Liver (tissue), 3 donors: ENCODE measurements at regions not wholly inside any gene's neighbourhood (a gene's known extent, or its start where the extent isn't known, plus 50 kb on each side); places are given as distances from the start of the nearest gene placed in this dataset.

Experiments used
- CTCF ChIP-seq: fragments of 150-350 bp; IDR thresholded peaks from 2 replicates; pipeline ENCODE4 v1.5.1; 2017; ENCODE audit warnings: improper control_type of control experiment, low read depth, low read length; ENCODE audit not compliant: missing input control
- HNF4G ChIP-seq: IDR thresholded peaks from 2 replicates; pipeline ENCODE4 v1.6.1; 2016; ENCODE audit warnings: antibody characterized with exemption
- MAX ChIP-seq: IDR thresholded peaks from 2 replicates; pipeline ENCODE4 v1.6.1; 2016; ENCODE audit warnings: antibody characterized with exemption
- NR2F2 ChIP-seq: IDR thresholded peaks from 2 replicates; pipeline ENCODE4 v1.6.1; 2016; ENCODE audit warnings: antibody characterized with exemption
- RAD21 ChIP-seq, 2 donors: IDR thresholded peaks; 2 replicates each; pipeline ENCODE4 v1.6.1; 2016; ENCODE audit warnings: antibody characterized with exemption in 2 of 2, mild to moderate bottlenecking in 2 of 2
- REST ChIP-seq: IDR thresholded peaks from 2 replicates; pipeline ENCODE4 v1.6.1; 2016; ENCODE audit warnings: antibody characterized with exemption, mild to moderate bottlenecking
- YY1 ChIP-seq: IDR thresholded peaks from 2 replicates; pipeline ENCODE4 v1.6.1; 2016; ENCODE audit warnings: antibody characterized with exemption, mild to moderate bottlenecking
- ZBTB33 ChIP-seq: IDR thresholded peaks from 2 replicates; pipeline ENCODE4 v1.6.1; 2016; ENCODE audit warnings: antibody characterized with exemption
- donor health status: healthy.
- donor health status: healthy.

- TF ChIP-seq CTCF (no peak), HNF4G (no peak), YY1 (no peak), REST (no peak), NR2F2 (no peak), RAD21 (IDR thresholded peaks at IDR 0.05) (no peak), MAX (no peak), ZBTB33 (no peak)
Measured at GRCh38 chr11:42251984-42252383, 792.5 kb upstream of the LRRC4C start.
